Neural cell (in vitro differentiated cells): ENCODE measurements at regions not wholly inside any gene's neighbourhood (a gene's known extent, or its start where the extent isn't known, plus 50 kb on each side); places are given as distances from the start of the nearest gene placed in this dataset.

Experiments
- H2AFZ ChIP-seq: fragments of 200-600, 300-800 bp; sonication (generic), shearing (Covaris generic); 2 replicates; pipeline ENCODE4 v1.6.0; 2014; ENCODE audit warnings: low read depth, mild to moderate bottlenecking, antibody characterized with exemption, low read length, moderate library complexity
- H3F3A ChIP-seq: fragments of 200-600 bp; shearing (Covaris generic); 2 replicates; pipeline ENCODE4 v1.6.1; 2016; ENCODE audit warnings: mild to moderate bottlenecking, moderate library complexity, mixed read lengths, antibody characterized with exemption, low read length; ENCODE audit not compliant: insufficient read depth, poor library complexity, severe bottlenecking
- H3K27ac ChIP-seq: fragments of 200-600, 300-800 bp; sonication (generic), shearing (Covaris generic); 2 replicates; pipeline ENCODE4 v1.5.1; 2014; ENCODE audit warnings: mild to moderate bottlenecking, low read length, moderate library complexity
- H3K27me3 ChIP-seq: fragments of 300-800, 200-600 bp; sonication (generic), shearing (Covaris generic); 2 replicates; pipeline ENCODE4 v1.6.0; 2014; ENCODE audit warnings: mild to moderate bottlenecking, low read depth, low read length, moderate library complexity; ENCODE audit not compliant: insufficient read depth
- H3K36me3 ChIP-seq: fragments of 300-800, 200-600 bp; sonication (generic), shearing (Covaris generic); 2 replicates; pipeline ENCODE4 v1.5.1; 2014; ENCODE audit warnings: mild to moderate bottlenecking, antibody characterized with exemption, low read length, moderate library complexity; ENCODE audit not compliant: insufficient read depth
- H3K4me2 ChIP-seq: fragments of 300-800, 200-600 bp; sonication (generic), shearing (Covaris generic); 2 replicates; pipeline ENCODE4 v1.6.0; 2014; ENCODE audit warnings: mild to moderate bottlenecking, low read length
- H3K4me3 ChIP-seq: fragments of 300-800, 200-600 bp; sonication (generic), shearing (Covaris generic); 2 replicates; pipeline ENCODE4 v1.5.1; 2014; ENCODE audit warnings: mild to moderate bottlenecking, low read length, moderate library complexity
- H3K79me2 ChIP-seq: fragments of 200-600 bp; shearing (Covaris generic); replicated peaks from 2 replicates; pipeline ENCODE4 v1.6.0; 2014; ENCODE audit warnings: mild to moderate bottlenecking, low read length, moderate library complexity; ENCODE audit not compliant: insufficient read depth
- H3K9ac ChIP-seq: fragments of 300-800, 200-600 bp; sonication (generic), shearing (Covaris generic); 2 replicates; pipeline ENCODE4 v1.6.1; 2016; ENCODE audit warnings: mild to moderate bottlenecking, low read length, mixed read lengths
- H3K9me2 ChIP-seq: fragments of 200-600 bp; shearing (Covaris generic); 2 replicates; pipeline ENCODE4 v1.6.1; 2016; ENCODE audit warnings: mild to moderate bottlenecking, low read length, mixed read lengths; ENCODE audit not compliant: insufficient read depth
- H3K9me3 ChIP-seq: fragments of 200-600, 300-800 bp; sonication (generic), shearing (Covaris generic); 2 replicates; pipeline ENCODE4 v1.6.1; 2016; ENCODE audit warnings: mild to moderate bottlenecking, mixed run types, low read length, moderate library complexity, mixed read lengths
- H4K20me1 ChIP-seq: fragments of 200-600 bp; shearing (Covaris generic); 2 replicates; pipeline ENCODE4 v1.6.1; 2016; ENCODE audit warnings: mild to moderate bottlenecking, mixed run types; ENCODE audit not compliant: insufficient read depth
- CTCF ChIP-seq: fragments of 450-650 bp; IDR thresholded peaks from 2 replicates; pipeline ENCODE4 v1.5.1; 2014; ENCODE audit warnings: antibody characterized with exemption, mild to moderate bottlenecking, moderate library complexity; ENCODE audit not compliant: poor library complexity, severe bottlenecking
- EP300 ChIP-seq: fragments of 450-650 bp; conservative IDR thresholded peaks from 2 replicates; pipeline ENCODE4 v1.6.1; 2014; ENCODE audit warnings: antibody characterized with exemption, mild to moderate bottlenecking, moderate library complexity; ENCODE audit not compliant: poor library complexity, severe bottlenecking
- EZH2 ChIP-seq: fragments of 200-600, 300-800 bp; shearing (Covaris generic), sonication (generic); IDR thresholded peaks from 2 replicates; pipeline ENCODE4 v1.6.1; 2014; ENCODE audit warnings: antibody characterized with exemption, low read length, borderline replicate concordance, mild to moderate bottlenecking; ENCODE audit not compliant: insufficient read depth, poor library complexity, severe bottlenecking
- MXI1 ChIP-seq: fragments of 450-650 bp; conservative IDR thresholded peaks from 2 replicates; pipeline ENCODE4 v1.6.1; 2014; ENCODE audit warnings: antibody characterized with exemption, mild to moderate bottlenecking; ENCODE audit not compliant: poor library complexity, severe bottlenecking
- POLR2AphosphoS5 ChIP-seq: IDR thresholded peaks from 2 replicates; pipeline ENCODE4 v1.6.1; 2012
- RAD21 ChIP-seq: fragments of 450-650 bp; conservative IDR thresholded peaks from 2 replicates; pipeline ENCODE4 v1.6.1; 2014; ENCODE audit warnings: antibody characterized with exemption, mild to moderate bottlenecking, moderate library complexity
- REST ChIP-seq: IDR thresholded peaks from 2 replicates; pipeline ENCODE4 v1.6.1; 2012; ENCODE audit warnings: borderline replicate concordance
- SMC3 ChIP-seq: fragments of 450-650 bp; conservative IDR thresholded peaks from 2 replicates; pipeline ENCODE4 v1.6.1; 2014; ENCODE audit warnings: antibody characterized with exemption, mild to moderate bottlenecking, moderate library complexity; ENCODE audit not compliant: poor library complexity
- TAF1 ChIP-seq: IDR thresholded peaks from 2 replicates; pipeline ENCODE4 v1.6.1; 2012; ENCODE audit warnings: low read depth

GRCh38 chr5:174991847-174992246 lies 267.5 kb downstream of the MSX2 start:
- H3K9ac ChIP-seq = no peak overlapping the region
- H3K4me3 ChIP-seq = no peak overlapping the region
- H3K27me3 ChIP-seq = peaks cover 5% of the 10 kb centered on the region
- no peaks in the 10 kb centered on the region for H3K9me2 ChIP-seq
- no peak overlapping the region for H3K4me2 ChIP-seq
- no peak overlapping the region for H3K27ac ChIP-seq
- no peaks in the 10 kb centered on the region for H3K79me2 ChIP-seq
- no peak for TF ChIP-seq MXI1
- no peak for TF ChIP-seq CTCF
- no peak for TF ChIP-seq RAD21
- no peaks in the 10 kb centered on the region for H3F3A ChIP-seq
- no peaks in the 10 kb centered on the region for H3K9me3 ChIP-seq
- H3K36me3 ChIP-seq = no peaks in the 10 kb centered on the region
- no peaks in the 10 kb centered on the region for H4K20me1 ChIP-seq
- H2AFZ ChIP-seq = no peak overlapping the region

GRCh38 chr5:174990909-174991308 lies 266.5 kb downstream of the MSX2 start:
- Histone ChIP-seq H3K9me2 (no peaks in the 10 kb centered on the region), H3K27ac (no peak overlapping the region), H3K4me2 (no peak overlapping the region), H4K20me1 (no peaks in the 10 kb centered on the region), H3K9ac (no peak overlapping the region), H3K9me3 (no peaks in the 10 kb centered on the region), H3K27me3 (peaks cover 5% of the 10 kb centered on the region), H2AFZ (no peak overlapping the region), H3K4me3 (no peak overlapping the region), H3F3A (no peaks in the 10 kb centered on the region), H3K79me2 (no peaks in the 10 kb centered on the region), H3K36me3 (no peaks in the 10 kb centered on the region)
- TF ChIP-seq EZH2 (no peak), EP300 (no peak), CTCF (no peak), RAD21 (no peak), SMC3 (no peak), MXI1 (no peak), POLR2AphosphoS5 (no peak), REST (no peak), TAF1 (no peak)
